ENCODE measurements at regions not wholly inside any gene's neighbourhood (a gene's known extent, or its start where the extent isn't known, plus 50 kb on each side); places are given as distances from the start of the nearest gene placed in this dataset.

DNA sequence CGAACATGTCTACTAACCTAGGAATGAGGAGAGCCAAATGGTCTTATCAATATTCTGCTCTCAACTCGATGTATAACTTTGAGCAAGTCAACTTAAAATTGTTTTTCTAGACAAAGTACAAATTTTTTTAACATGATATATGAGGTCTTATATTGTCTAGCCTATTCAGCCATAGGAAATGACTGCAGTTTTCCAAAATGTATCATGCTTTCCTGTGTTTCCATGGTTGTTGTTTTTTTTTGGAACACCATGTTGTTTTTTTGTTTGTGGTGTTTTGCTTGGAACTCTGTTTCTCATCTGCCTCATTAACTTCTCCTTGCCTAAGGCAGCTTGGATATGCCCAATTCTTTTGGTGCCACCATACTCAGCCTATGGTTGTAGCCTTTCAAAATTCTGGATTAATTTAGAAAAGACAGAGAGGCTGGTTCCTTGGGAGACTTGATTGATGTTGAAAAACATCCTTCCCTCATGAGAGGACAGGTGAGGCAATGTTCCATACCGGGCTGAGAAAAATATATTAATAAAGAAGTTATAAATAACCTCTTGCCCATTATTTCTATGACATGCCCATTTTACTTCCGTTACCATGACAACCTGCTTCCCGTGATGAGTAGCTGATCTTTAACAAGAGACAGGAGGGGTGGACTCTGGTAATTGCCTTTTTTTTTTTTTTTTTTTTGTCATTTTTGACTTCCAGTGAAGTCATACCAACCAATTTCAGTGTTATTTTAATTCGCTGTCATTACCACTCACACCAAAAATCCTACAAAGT is 687.9 kb upstream of the GRM7 start:
- no peaks in the 10 kb centered on the region for H3K9me3 ChIP-seq (ENCODE audit: control insufficient read depth in 2 of 3, insufficient read depth in 1 of 3, low read length in 3 of 3)
- H3K27ac ChIP-seq (ENCODE audit: low read depth in 2 of 2, low read length in 2 of 2) = no peak overlapping the region
- no peak overlapping the region for H3K9ac ChIP-seq (ENCODE audit: low read length in 3 of 3)
- intact Hi-C loops (cut with DNase I) = no loop called here
- H3K36me3 ChIP-seq (ENCODE audit: control insufficient read depth in 2 of 3, insufficient read depth in 3 of 3, low read length in 3 of 3) = no peaks in the 10 kb centered on the region
- no peak for FAIRE-seq
- TF ChIP-seq, protein P1, sequence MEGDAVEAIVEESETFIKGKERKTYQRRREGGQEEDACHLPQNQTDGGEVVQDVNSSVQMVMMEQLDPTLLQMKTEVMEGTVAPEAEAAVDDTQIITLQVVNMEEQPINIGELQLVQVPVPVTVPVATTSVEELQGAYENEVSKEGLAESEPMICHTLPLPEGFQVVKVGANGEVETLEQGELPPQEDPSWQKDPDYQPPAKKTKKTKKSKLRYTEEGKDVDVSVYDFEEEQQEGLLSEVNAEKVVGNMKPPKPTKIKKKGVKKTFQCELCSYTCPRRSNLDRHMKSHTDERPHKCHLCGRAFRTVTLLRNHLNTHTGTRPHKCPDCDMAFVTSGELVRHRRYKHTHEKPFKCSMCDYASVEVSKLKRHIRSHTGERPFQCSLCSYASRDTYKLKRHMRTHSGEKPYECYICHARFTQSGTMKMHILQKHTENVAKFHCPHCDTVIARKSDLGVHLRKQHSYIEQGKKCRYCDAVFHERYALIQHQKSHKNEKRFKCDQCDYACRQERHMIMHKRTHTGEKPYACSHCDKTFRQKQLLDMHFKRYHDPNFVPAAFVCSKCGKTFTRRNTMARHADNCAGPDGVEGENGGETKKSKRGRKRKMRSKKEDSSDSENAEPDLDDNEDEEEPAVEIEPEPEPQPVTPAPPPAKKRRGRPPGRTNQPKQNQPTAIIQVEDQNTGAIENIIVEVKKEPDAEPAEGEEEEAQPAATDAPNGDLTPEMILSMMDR (IDR thresholded peaks at IDR 0.05; ENCODE audit: borderline replicate concordance, extremely low read depth, insufficient read depth) = no peak
- H3K4me3 ChIP-seq (ENCODE audit: low read length in 3 of 3) = no peak overlapping the region
- H3K27me3 ChIP-seq (ENCODE audit: control insufficient read depth, insufficient read depth, low read length) = no peaks in the 10 kb centered on the region
- H3K4me1 ChIP-seq (ENCODE audit: control insufficient read depth in 2 of 3, insufficient read depth in 2 of 3, low read depth in 1 of 3, low read length in 3 of 3) = no peaks in the 10 kb centered on the region
- no peak for DNase-seq

DNA sequence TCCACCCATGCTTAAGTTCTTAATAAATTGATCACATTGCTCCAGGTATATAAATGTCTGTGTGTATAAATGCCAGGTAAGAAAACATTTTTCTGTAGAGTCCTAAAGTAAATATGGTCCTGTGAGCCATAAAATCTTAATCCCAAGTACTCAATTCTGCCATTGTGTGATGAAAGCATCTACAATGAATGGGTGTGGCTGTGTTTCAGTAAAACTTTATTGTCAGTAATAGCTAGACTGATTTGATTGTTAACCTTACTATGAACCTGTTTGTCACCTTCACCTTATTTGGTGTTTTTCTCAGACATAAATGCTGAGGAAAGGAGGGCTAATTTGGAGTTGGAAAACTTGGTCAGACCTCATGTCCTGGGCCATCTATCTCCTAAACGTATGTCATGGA is 683.5 kb upstream of the GRM7 start:
- intact Hi-C loops (cut with DNase I) = no loop called here
- no peak for FAIRE-seq
- no peaks in the 10 kb centered on the region for H3K4me1 ChIP-seq (ENCODE audit: control insufficient read depth in 2 of 3, insufficient read depth in 2 of 3, low read depth in 1 of 3, low read length in 3 of 3)

DNA sequence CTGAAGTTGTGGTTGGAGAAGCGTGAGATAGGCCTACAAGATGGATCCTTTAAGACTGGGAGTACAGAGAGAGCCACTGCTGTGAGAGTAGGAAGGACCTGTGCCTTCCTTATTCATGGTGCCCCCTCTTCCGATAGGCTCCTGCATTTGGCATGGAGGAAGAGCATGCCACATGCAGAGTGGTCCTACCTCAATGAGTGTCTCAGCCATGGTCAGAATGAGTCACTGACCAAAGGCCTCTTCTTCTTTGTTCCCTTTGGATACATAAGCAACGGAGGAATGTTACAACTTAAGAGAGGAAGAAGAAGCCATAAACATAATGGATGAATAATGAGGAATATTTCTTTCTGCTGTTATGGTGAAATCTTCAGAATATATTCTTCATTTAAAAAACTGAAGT is 681.2 kb upstream of the GRM7 start:
- no peaks in the 10 kb centered on the region for H3K36me3 ChIP-seq (ENCODE audit: control insufficient read depth in 2 of 3, insufficient read depth in 3 of 3, low read length in 3 of 3)

More for the DNA sequence above, 683.5 kb upstream of the GRM7 start:
- Histone ChIP-seq H3K36me3 (ENCODE audit: control insufficient read depth in 2 of 3, insufficient read depth in 3 of 3, low read length in 3 of 3) (no peaks in the 10 kb centered on the region), H3K27ac (ENCODE audit: low read depth in 2 of 2, low read length in 2 of 2) (no peak overlapping the region), H3K9me3 (ENCODE audit: control insufficient read depth in 2 of 3, insufficient read depth in 1 of 3, low read length in 3 of 3) (no peaks in the 10 kb centered on the region), H3K27me3 (ENCODE audit: control insufficient read depth, insufficient read depth, low read length) (no peaks in the 10 kb centered on the region), H3K4me3 (ENCODE audit: low read length in 3 of 3) (no peak overlapping the region), H3K9ac (ENCODE audit: low read length in 3 of 3) (no peak overlapping the region)
- TF ChIP-seq, protein P1 (IDR thresholded peaks at IDR 0.05; ENCODE audit: borderline replicate concordance, extremely low read depth, insufficient read depth) = no peak
- DNase-seq = no peak

More for the DNA sequence above, 681.2 kb upstream of the GRM7 start:
- TF ChIP-seq, protein P1 (IDR thresholded peaks at IDR 0.05; ENCODE audit: borderline replicate concordance, extremely low read depth, insufficient read depth) = no peak
- H3K9ac ChIP-seq (ENCODE audit: low read length in 3 of 3) = no peak overlapping the region
- H3K27ac ChIP-seq (ENCODE audit: low read depth in 2 of 2, low read length in 2 of 2) = no peak overlapping the region
- no peaks in the 10 kb centered on the region for H3K27me3 ChIP-seq (ENCODE audit: control insufficient read depth, insufficient read depth, low read length)
- no peaks in the 10 kb centered on the region for H3K9me3 ChIP-seq (ENCODE audit: control insufficient read depth in 2 of 3, insufficient read depth in 1 of 3, low read length in 3 of 3)
- H3K4me1 ChIP-seq (ENCODE audit: control insufficient read depth in 2 of 3, insufficient read depth in 2 of 3, low read depth in 1 of 3, low read length in 3 of 3) = no peaks in the 10 kb centered on the region
- FAIRE-seq (no peak), DNase-seq (no peak)
- intact Hi-C loops (cut with DNase I) = no loop called here
- no peak overlapping the region for H3K4me3 ChIP-seq (ENCODE audit: low read length in 3 of 3)

Measured in kidney (tissue), 13 donors.